ENCODE measurements at regions not wholly inside any gene's neighbourhood (a gene's known extent, or its start where the extent isn't known, plus 50 kb on each side); places are given as distances from the start of the nearest gene placed in this dataset.

- Histone ChIP-seq H3K79me2 (ENCODE audit: insufficient read depth, low read length) (no peaks in the 10 kb centered on the region), H3K14ac (ENCODE audit: insufficient read depth, low read length) (no peak overlapping the region), H2BK120ac (ENCODE audit: low read depth, low read length, poor library complexity, severe bottlenecking) (no peak overlapping the region), H4K91ac (ENCODE audit: insufficient read length, low read depth, low read length) (no peak overlapping the region), H3T11ph (ENCODE audit: low read length) (no peak overlapping the region), H2BK15ac (ENCODE audit: low read depth, low read length) (no peak overlapping the region), H3K18ac (ENCODE audit: insufficient read length, low read depth, low read length) (no peak overlapping the region), H4K5ac (ENCODE audit: insufficient read length, low read depth, low read length) (no peak overlapping the region), H3K23ac (ENCODE audit: insufficient read length, low read depth, low read length) (no peak overlapping the region), H3K9me3 (ENCODE audit: control insufficient read depth, low read depth, low read length) (no peaks in the 10 kb centered on the region), H3K27ac (ENCODE audit: insufficient read length, low read depth, low read length) (no peak overlapping the region), H2BK20ac (ENCODE audit: low read depth, low read length, poor library complexity, severe bottlenecking) (no peak overlapping the region), H3K4me1 (ENCODE audit: insufficient read depth, low read length) (no peaks in the 10 kb centered on the region), H2BK5ac (ENCODE audit: insufficient read length, low read length) (no peak overlapping the region), H3K9ac (ENCODE audit: extremely low read depth, insufficient read length, low read length) (no peak overlapping the region), H3K56ac (ENCODE audit: insufficient read length, low read depth, low read length) (no peak overlapping the region), H3K23me2 (ENCODE audit: insufficient read length, low read depth, low read length, poor library complexity, severe bottlenecking) (no peaks in the 10 kb centered on the region), H2AK5ac (ENCODE audit: insufficient read length, low read length) (no peak overlapping the region), H4K8ac (replicated peaks; ENCODE audit: insufficient read length, low read depth, low read length) (no peak overlapping the region), H2BK12ac (ENCODE audit: insufficient read length, low read depth, low read length) (no peak overlapping the region), H3K4ac (ENCODE audit: low read depth, low read length) (no peak overlapping the region), H3K27me3 (ENCODE audit: insufficient read depth, low read length) (no peaks in the 10 kb centered on the region), H4K20me1 (ENCODE audit: control insufficient read depth, insufficient read depth, insufficient read length) (no peaks in the 10 kb centered on the region), H3K4me2 (ENCODE audit: insufficient read depth, insufficient read length, low read length) (no peak overlapping the region), H2AFZ (ENCODE audit: low read length) (no peak overlapping the region), H3K79me1 (ENCODE audit: insufficient read depth, low read depth, low read length, poor library complexity, severe bottlenecking) (no peaks in the 10 kb centered on the region)
- Mint-ChIP-seq H3K27me3 (ENCODE audit: low read depth) (no peaks in the 10 kb centered on the region), H3K4me3 (no peak overlapping the region), H3K27ac (no peak overlapping the region), H3K4me1 (no peaks in the 10 kb centered on the region), H3K36me3 (ENCODE audit: insufficient read depth in 1 of 3, low read depth in 3 of 3) (no peaks in the 10 kb centered on the region), H3K9me3 (no peaks in the 10 kb centered on the region)
- TF ChIP-seq, protein P1, sequence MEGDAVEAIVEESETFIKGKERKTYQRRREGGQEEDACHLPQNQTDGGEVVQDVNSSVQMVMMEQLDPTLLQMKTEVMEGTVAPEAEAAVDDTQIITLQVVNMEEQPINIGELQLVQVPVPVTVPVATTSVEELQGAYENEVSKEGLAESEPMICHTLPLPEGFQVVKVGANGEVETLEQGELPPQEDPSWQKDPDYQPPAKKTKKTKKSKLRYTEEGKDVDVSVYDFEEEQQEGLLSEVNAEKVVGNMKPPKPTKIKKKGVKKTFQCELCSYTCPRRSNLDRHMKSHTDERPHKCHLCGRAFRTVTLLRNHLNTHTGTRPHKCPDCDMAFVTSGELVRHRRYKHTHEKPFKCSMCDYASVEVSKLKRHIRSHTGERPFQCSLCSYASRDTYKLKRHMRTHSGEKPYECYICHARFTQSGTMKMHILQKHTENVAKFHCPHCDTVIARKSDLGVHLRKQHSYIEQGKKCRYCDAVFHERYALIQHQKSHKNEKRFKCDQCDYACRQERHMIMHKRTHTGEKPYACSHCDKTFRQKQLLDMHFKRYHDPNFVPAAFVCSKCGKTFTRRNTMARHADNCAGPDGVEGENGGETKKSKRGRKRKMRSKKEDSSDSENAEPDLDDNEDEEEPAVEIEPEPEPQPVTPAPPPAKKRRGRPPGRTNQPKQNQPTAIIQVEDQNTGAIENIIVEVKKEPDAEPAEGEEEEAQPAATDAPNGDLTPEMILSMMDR (conservative IDR thresholded peaks at IDR 0.05) = no peak
- no CpG with 5 or more reads among the region's 1 CpG for WGBS (ENCODE audit: extremely low coverage, insufficient read length, low lambda C conversion rate)
- DNase-seq = no peak
Measured at GRCh38 chr7:20275637-20276036, 55.1 kb upstream of the ITGB8 start.
